Right cardiac atrium (tissue), 5 donors: ENCODE measurements at regions not wholly inside any gene's neighbourhood (a gene's known extent, or its start where the extent isn't known, plus 50 kb on each side); places are given as distances from the start of the nearest gene placed in this dataset.

Experiments
- ATAC-seq, 2 donors: fragments of 200-7000 bp; cut with Tn5 transposase; one replicate each; pipeline versions ENCODE4 v1.8.0 to v1.9.1; 2020; ENCODE audit warnings: moderate library complexity in 2 of 2, mild to moderate bottlenecking in 1 of 2
- DNase-seq, 3 donors: peaks; one replicate each; pipeline ENCODE4 v3.0.0-alpha.2; 2020
- H3K27ac ChIP-seq: one replicate; pipeline ENCODE4 v1.5.1; 2013; ENCODE audit warnings: mild to moderate bottlenecking, low read length, control low read depth, moderate library complexity
- H3K27me3 ChIP-seq: one replicate; pipeline ENCODE4 v1.6.1; 2013; ENCODE audit not compliant: control insufficient read depth, insufficient read depth
- H3K4me1 ChIP-seq: one replicate; pipeline ENCODE4 v1.6.1; 2013; ENCODE audit warnings: low read length; ENCODE audit not compliant: control insufficient read depth, insufficient read depth
- H3K4me3 ChIP-seq: one replicate; pipeline ENCODE4 v1.5.1; 2013; ENCODE audit warnings: low read length, control low read depth
- H3K9me3 ChIP-seq: one replicate; pipeline ENCODE4 v1.6.1; 2013; ENCODE audit warnings: low read length; ENCODE audit not compliant: control insufficient read depth
- WGBS: extraction: QIAGEN DNeasy Blood & Tissue Kit; methylation state at CpG from one replicate; pipeline ENCODE4 v1.1.7; 2013; 5-methylcytosine and 5-hydroxymethylcytosine counted together
- intact Hi-C, 4 donors: fragments of 100-400 bp; cut with DNase I; formaldehyde crosslinking; loops; one replicate each; pipeline versions ENCODE4 v1.11.0 to v1.14.0; 2022 to 2023
- donor health status: healthy with polysubstance abuse.
- donor health status: DM: no; HTN: yes; CAD: no.
- donor health status: DM: no; HTN: no; CAD: no.
- donor health status: DM: no; HTN: yes; CAD: no; lungs with severe emphysema.
- donor health status: DM: yes; HTN: yes; CAD: no.

- Histone ChIP-seq H3K4me1 (no peaks in the 10 kb centered on the region), H3K27me3 (no peaks in the 10 kb centered on the region), H3K4me3 (no peak overlapping the region), H3K27ac (no peak overlapping the region), H3K9me3 (no peaks in the 10 kb centered on the region)
- no peak for ATAC-seq
- no peak for DNase-seq
- 67% methylated on average over 2 of the region's 2 CpGs for WGBS
- intact Hi-C loops, result no loop called here
These were observed 745.2 kb upstream of the GCFC2 start for GRCh38 chr2:76455910-76456309.

DNA sequence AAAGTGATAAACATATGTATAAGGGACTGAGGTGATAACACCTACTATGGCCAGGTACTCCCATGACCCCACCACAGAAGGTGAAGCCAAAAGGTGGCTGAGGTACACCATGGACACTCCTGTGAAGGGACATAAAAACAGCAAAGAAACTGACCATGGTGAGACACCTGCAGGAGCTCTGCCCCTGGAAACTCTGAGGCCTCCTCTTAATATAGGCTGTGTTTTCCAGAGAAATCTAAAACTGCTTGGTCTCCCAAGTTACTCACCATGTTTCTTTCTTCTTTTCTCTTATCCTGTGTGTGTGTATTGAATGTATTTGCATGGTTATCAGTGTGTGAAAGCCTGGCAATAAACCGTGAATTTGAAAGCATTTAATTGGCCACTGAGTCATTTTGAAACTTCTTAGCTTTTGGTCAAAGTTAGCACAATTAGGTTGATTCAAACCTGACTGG lies 739.3 kb upstream of the GCFC2 start:
- intact Hi-C loops, result no loop called here
- Histone ChIP-seq H3K4me3 (no peak overlapping the region), H3K27me3 (no peaks in the 10 kb centered on the region), H3K9me3 (no peaks in the 10 kb centered on the region), H3K4me1 (no peaks in the 10 kb centered on the region), H3K27ac (no peak overlapping the region)
- no peak for DNase-seq
- no peak for ATAC-seq
- WGBS, result 52% methylated on average over 1 of the region's 1 CpG

DNA sequence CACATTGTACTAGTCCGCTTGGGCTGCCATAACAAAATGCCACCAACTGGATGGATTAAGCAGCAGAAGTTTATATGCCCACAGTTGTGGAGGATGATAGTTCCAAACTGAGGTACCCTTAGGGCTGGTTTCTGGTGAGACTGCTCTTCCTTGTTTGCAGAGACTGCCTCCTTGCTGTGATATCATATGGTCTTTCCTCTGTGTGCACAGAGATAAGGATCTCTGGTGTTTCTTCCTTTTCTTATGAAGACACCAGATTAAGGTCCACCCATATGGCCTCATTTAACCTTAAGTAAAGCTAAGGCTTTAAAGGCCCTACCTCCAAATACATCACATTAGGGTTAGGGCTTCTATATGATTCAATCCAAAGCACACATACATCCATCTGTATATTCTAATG lies 738.2 kb upstream of the GCFC2 start:
- no peak for DNase-seq
- 96% methylated on average over 1 of the region's 1 CpG for WGBS
- H3K27ac ChIP-seq, result no peak overlapping the region
- no peaks in the 10 kb centered on the region for H3K27me3 ChIP-seq
- no peaks in the 10 kb centered on the region for H3K9me3 ChIP-seq
- no peak overlapping the region for H3K4me3 ChIP-seq
- no peak for ATAC-seq
- no peaks in the 10 kb centered on the region for H3K4me1 ChIP-seq
- intact Hi-C loops, result no loop called here

- intact Hi-C loops, result no loop called here
- WGBS, result 62% methylated on average over 3 of the region's 3 CpGs
- no peak for ATAC-seq
These were observed 736.6 kb upstream of the GCFC2 start for GRCh38 chr2:76447294-76447693.

DNA sequence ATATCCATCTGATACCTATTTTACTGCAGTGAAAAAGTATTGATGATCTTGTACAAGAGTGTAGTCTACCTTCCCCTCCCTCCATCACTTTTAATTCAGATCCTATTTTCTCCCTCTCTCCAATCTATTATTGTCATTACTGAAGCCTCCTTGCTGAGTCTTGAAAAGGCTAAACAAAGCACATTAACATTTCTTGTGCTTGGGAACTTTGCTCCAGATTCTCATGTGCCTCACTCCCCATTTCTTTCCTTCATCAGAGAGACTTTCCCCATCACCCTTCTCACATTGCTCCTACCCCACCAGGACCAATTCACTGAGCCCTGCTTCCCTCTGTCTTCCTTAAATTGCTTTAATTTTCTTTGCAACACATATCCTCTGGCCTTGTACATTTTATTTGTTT lies 736.2 kb upstream of the GCFC2 start:
- Histone ChIP-seq H3K27me3 (no peaks in the 10 kb centered on the region), H3K4me1 (no peaks in the 10 kb centered on the region), H3K4me3 (no peak overlapping the region), H3K9me3 (no peaks in the 10 kb centered on the region), H3K27ac (no peak overlapping the region)
- intact Hi-C loops, result no loop called here
- DNase-seq, result no peak
- ATAC-seq, result no peak

More at GRCh38 chr2:76447294-76447693, 736.6 kb upstream of the GCFC2 start:
- DNase-seq, result no peak
- no peak overlapping the region for H3K27ac ChIP-seq
- no peaks in the 10 kb centered on the region for H3K4me1 ChIP-seq
- no peaks in the 10 kb centered on the region for H3K9me3 ChIP-seq
- H3K27me3 ChIP-seq, result no peaks in the 10 kb centered on the region
- H3K4me3 ChIP-seq, result no peak overlapping the region

- H3K27me3 ChIP-seq, result no peaks in the 10 kb centered on the region
- no peaks in the 10 kb centered on the region for H3K4me1 ChIP-seq
- H3K27ac ChIP-seq, result no peak overlapping the region
- intact Hi-C loops, result no loop called here
- no peak overlapping the region for H3K4me3 ChIP-seq
- H3K9me3 ChIP-seq, result no peaks in the 10 kb centered on the region
- WGBS, result 91% methylated on average over 3 of the region's 3 CpGs
- DNase-seq, result no peak
- no peak for ATAC-seq
These were observed 735.2 kb upstream of the GCFC2 start for GRCh38 chr2:76445880-76446279.

- Histone ChIP-seq H3K4me3 (no peak overlapping the region), H3K4me1 (no peaks in the 10 kb centered on the region), H3K27ac (no peak overlapping the region), H3K27me3 (no peaks in the 10 kb centered on the region), H3K9me3 (no peaks in the 10 kb centered on the region)
- DNase-seq, result no peak
- ATAC-seq, result no peak
- WGBS, result 76% methylated on average over 3 of the region's 3 CpGs
- intact Hi-C loops, result no loop called here
These were observed 734.0 kb upstream of the GCFC2 start for GRCh38 chr2:76444732-76445131.

DNA sequence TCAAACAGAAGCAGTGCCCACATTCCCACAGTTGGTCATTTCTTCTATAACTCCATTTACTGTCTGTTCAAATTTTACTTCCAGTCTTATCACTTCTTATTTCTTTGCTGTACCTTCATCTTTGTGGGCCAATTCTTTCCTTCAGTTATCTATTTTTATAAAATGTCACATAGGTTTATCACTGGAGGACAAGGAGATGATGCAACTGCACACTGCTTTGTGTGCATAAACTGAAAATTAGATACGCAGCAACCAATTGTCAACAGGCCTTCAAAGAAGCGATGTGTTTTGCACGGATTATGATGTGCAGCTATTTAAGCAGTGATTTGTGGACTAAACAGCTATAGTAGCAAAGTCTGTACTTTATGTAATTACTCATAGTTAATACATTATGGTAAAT lies 726.8 kb upstream of the GCFC2 start:
- Histone ChIP-seq H3K27ac (no peak overlapping the region), H3K4me1 (no peaks in the 10 kb centered on the region), H3K27me3 (no peaks in the 10 kb centered on the region), H3K4me3 (no peak overlapping the region), H3K9me3 (no peaks in the 10 kb centered on the region)
- ATAC-seq, result no peak
- WGBS, result 82% methylated on average over 3 of the region's 3 CpGs
- no peak for DNase-seq
- intact Hi-C loops, result no loop called here

DNA sequence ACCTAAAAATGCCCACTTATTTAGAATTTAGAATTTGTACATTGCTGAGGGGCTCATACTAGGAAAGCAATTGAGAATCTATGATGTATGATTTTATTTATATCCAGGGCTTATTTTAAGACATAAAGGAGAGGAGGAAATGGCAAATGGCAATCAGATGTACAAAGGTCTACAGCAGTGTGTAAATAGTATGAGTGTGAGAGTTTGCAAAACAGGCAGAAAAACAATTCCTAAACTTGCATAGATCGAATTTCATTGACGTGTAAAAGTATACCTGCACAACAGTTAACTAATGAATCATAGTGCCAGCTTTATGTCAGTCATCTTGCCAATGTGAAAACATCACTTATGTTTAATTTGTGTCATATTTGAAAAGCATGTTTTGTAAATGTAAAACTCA lies 718.7 kb upstream of the GCFC2 start:
- Histone ChIP-seq H3K27ac (no peak overlapping the region), H3K9me3 (no peaks in the 10 kb centered on the region), H3K27me3 (no peaks in the 10 kb centered on the region), H3K4me3 (no peak overlapping the region), H3K4me1 (no peaks in the 10 kb centered on the region)
- DNase-seq, result no peak
- intact Hi-C loops, result no loop called here
- ATAC-seq, result no peak
- WGBS, result 69% methylated on average over 2 of the region's 2 CpGs

DNA sequence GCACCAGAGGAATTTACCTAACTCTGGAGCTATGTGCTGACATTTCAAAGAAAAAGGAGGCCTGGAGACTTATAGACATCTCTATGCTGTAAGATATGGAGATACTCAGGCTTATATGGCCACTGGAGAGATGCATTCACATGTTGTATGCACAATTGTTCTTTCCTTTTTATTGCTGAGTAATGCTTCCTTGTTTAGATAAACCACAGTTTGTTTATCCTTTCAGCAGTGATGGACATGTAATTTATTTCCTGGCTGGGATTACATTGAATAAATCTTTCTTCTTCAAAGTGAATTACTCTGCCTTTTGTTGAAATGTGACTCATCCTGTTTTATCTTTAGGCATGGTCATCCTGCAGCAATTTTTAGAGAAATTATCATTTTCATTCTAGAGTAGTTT lies 716.7 kb upstream of the GCFC2 start:
- no peak for DNase-seq
- Histone ChIP-seq H3K4me1 (no peaks in the 10 kb centered on the region), H3K9me3 (no peaks in the 10 kb centered on the region), H3K27ac (no peak overlapping the region), H3K4me3 (no peak overlapping the region), H3K27me3 (no peaks in the 10 kb centered on the region)
- intact Hi-C loops, result no loop called here
- ATAC-seq, result no peak

DNA sequence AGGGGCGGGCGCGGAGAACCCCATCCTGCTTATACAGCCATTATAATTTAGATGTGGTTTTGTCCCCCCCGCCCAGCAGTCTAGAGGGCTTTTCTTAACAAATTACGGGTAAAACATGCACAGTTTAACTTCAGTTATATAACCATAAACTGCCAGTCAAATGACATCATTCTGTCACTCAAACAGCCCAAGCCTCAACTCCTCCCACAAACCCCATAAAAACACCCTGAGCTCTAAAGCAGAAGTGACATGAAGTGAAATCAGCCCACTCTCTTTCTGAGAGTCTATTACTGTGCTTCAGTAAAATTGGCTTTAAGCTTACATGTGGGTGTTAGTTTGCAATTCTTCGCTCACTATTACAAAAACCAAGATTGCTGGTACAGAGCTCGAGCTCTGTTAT lies 705.1 kb upstream of the GCFC2 start:
- no peak overlapping the region for H3K27ac ChIP-seq
- DNase-seq (no peak), ATAC-seq (no peak)
- no peaks in the 10 kb centered on the region for H3K9me3 ChIP-seq
- 81% methylated on average over 7 of the region's 7 CpGs for WGBS
- H3K27me3 ChIP-seq, result no peaks in the 10 kb centered on the region
- intact Hi-C loops, result no loop called here
- H3K4me3 ChIP-seq, result no peak overlapping the region
- no peaks in the 10 kb centered on the region for H3K4me1 ChIP-seq

GRCh38 chr2:76413436-76413835 lies 702.7 kb upstream of the GCFC2 start:
- Histone ChIP-seq H3K27ac (no peak overlapping the region), H3K27me3 (no peaks in the 10 kb centered on the region), H3K4me3 (no peak overlapping the region), H3K9me3 (no peaks in the 10 kb centered on the region), H3K4me1 (no peaks in the 10 kb centered on the region)
- intact Hi-C loops, result no loop called here
- ATAC-seq (no peak), DNase-seq (no peak)
